ENCODE measurements at regions not wholly inside any gene's neighbourhood (a gene's known extent, or its start where the extent isn't known, plus 50 kb on each side); places are given as distances from the start of the nearest gene placed in this dataset.
"Not testable (repeated sequence)": the region's sequence is repeated elsewhere in the genome, so short reads cannot be mapped to it uniquely, and the experiment has no call there.

DNA sequence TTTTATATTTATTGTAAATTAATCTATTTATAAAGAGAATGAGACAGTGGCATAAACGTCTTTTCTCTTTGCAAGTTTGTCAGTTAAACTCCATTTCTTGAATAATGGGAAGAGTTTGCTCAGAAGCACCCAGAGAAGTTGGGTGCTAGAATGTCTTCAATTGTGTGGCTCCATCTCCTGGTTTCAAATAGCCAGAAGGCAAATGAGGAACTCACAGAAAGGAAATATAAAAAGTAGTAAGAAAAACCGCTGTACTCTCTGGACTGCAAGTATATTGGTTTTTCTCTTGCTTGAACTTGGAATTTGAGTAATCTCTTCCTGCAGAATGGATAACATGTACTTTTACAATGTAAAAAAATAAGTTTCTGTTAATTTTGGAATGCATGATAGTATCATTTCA lies 217.5 kb downstream of the DPY19L2 start:
- Histone ChIP-seq H3K27me3 (ENCODE audit: control insufficient read depth, insufficient read depth, low read length) (no peaks in the 10 kb centered on the region), H3K4me1 (ENCODE audit: control insufficient read depth, insufficient read depth, low read length) (no peaks in the 10 kb centered on the region), H3K36me3 (ENCODE audit: control insufficient read depth, insufficient read depth, low read length) (no peaks in the 10 kb centered on the region), H3K9me3 (ENCODE audit: control insufficient read depth, low read depth, low read length) (no peaks in the 10 kb centered on the region), H3K27ac (ENCODE audit: low read length) (no peak overlapping the region), H3K4me3 (ENCODE audit: low read length) (no peak overlapping the region)
- no peak for DNase-seq
- 100% methylated on average over 1 of the region's 2 CpGs for WGBS (ENCODE audit: insufficient coverage, low lambda C conversion rate)

DNA sequence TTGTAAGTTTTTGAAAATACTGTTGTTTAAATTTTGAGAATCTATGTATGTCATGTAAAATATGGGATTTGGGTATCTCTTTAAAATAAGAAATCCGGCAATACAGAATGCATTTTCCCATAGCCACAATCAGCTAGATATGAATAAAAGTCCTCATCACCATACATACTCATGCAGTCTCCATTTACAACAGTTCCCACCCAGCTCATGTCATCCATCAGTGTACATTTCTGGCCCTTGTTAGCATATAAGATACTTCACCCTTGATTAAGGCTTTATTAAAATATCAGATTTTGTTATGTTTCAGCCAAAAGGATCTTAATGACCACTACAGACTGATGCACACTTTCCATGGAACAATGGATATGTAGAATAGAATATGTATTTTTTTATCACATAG lies 218.0 kb downstream of the DPY19L2 start:
- Histone ChIP-seq H3K4me1 (ENCODE audit: control insufficient read depth, insufficient read depth, low read length) (no peaks in the 10 kb centered on the region), H3K27me3 (ENCODE audit: control insufficient read depth, insufficient read depth, low read length) (no peaks in the 10 kb centered on the region), H3K36me3 (ENCODE audit: control insufficient read depth, insufficient read depth, low read length) (no peaks in the 10 kb centered on the region), H3K9me3 (ENCODE audit: control insufficient read depth, low read depth, low read length) (no peaks in the 10 kb centered on the region), H3K27ac (ENCODE audit: low read length) (no peak overlapping the region), H3K4me3 (ENCODE audit: low read length) (no peak overlapping the region)
- 100% methylated on average over 1 of the region's 1 CpG for WGBS (ENCODE audit: insufficient coverage, low lambda C conversion rate)
- DNase-seq = no peak

DNA sequence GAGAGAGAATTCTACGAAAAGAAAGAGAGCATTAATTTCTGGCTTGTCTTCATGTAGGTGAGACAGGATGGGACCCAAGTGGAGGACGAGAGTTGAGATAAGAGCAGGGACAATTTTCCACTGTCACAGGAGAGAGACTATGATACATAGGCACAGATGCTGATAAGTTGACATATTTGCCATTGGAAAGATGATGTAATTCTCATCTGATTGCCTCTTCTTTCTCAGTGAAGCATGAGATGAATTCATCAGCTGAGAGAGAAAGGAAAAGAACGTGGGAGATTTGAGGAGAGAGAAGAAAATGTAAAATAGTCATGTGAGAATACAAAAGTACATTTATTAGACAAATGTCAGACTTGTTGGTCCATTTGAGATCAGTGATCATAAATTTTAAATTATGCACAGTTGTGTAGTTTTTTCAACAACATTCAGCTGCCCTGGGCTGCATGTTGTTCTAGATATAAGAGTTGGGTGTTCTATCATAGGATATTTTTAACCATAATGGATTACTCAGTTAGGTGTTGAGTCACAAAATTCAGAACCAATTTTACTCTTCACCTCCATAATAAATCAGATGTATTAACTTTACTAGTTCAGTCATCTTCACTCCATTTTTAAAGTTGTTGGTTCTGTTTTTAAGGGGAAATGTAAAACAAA lies 222.9 kb downstream of the DPY19L2 start:
- 91% methylated on average over 2 of the region's 3 CpGs for WGBS (ENCODE audit: insufficient coverage, low lambda C conversion rate)
- Histone ChIP-seq H3K36me3 (ENCODE audit: control insufficient read depth, insufficient read depth, low read length) (no peaks in the 10 kb centered on the region), H3K4me3 (ENCODE audit: low read length) (no peak overlapping the region), H3K9me3 (ENCODE audit: control insufficient read depth, low read depth, low read length) (no peaks in the 10 kb centered on the region), H3K27me3 (ENCODE audit: control insufficient read depth, insufficient read depth, low read length) (no peaks in the 10 kb centered on the region), H3K4me1 (ENCODE audit: control insufficient read depth, insufficient read depth, low read length) (no peaks in the 10 kb centered on the region), H3K27ac (ENCODE audit: low read length) (no peak overlapping the region)
- no peak for DNase-seq

DNA sequence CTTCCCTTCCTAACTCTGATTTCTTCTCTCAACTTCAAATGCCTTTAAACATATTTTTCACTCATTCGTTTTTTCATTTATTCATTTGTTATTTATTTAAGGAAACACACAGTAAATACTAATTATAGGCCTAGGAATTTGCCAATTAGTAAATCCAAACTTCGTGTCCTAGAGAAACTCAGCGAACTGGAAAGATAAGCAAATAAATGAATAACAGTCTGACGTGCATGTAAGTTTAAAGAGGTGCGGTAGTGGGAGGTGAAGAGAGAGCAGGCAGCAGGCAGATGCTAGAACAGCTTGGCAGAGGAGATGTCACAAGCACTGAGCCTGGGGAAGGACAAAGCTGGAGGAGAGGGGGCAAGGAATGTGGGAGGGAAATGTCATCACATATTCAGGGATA lies 228.2 kb downstream of the DPY19L2 start:
- H3K36me3 ChIP-seq (ENCODE audit: control insufficient read depth, insufficient read depth, low read length) = no peaks in the 10 kb centered on the region
- peak in 1 of 2 donors; percentile 6 for DNase-seq
- 9% methylated on average over 5 of the region's 5 CpGs for WGBS (ENCODE audit: insufficient coverage, low lambda C conversion rate)
- no peaks in the 10 kb centered on the region for H3K4me1 ChIP-seq (ENCODE audit: control insufficient read depth, insufficient read depth, low read length)
- no peaks in the 10 kb centered on the region for H3K27me3 ChIP-seq (ENCODE audit: control insufficient read depth, insufficient read depth, low read length)
- H3K27ac ChIP-seq (ENCODE audit: low read length) = no peak overlapping the region
- no peaks in the 10 kb centered on the region for H3K9me3 ChIP-seq (ENCODE audit: control insufficient read depth, low read depth, low read length)
- no peak overlapping the region for H3K4me3 ChIP-seq (ENCODE audit: low read length)

DNA sequence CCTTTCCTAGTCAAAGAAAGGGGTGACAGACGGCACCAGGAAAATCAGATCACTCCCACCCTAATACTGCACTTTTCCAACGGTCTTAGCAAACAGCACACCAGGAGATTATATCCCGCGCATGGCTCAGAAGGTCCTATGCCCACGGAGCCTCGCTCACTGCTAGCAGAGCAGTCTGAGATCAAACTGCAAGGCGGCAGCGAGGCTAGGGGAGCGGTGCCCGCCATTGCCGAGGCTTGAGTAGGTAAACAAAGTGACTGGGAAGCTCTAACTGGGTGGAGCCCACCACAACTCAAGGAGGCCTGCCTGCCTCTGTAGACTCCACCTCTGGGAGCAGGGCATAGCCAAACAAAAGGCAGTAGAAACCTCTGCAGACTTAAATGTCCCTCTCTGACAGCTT lies 233.9 kb downstream of the DPY19L2 start:
- H3K27ac ChIP-seq (ENCODE audit: low read length); DNase-seq; H3K4me1 ChIP-seq (ENCODE audit: control insufficient read depth, insufficient read depth, low read length); H3K4me3 ChIP-seq (ENCODE audit: low read length); H3K9me3 ChIP-seq (ENCODE audit: control insufficient read depth, low read depth, low read length); H3K27me3 ChIP-seq (ENCODE audit: control insufficient read depth, insufficient read depth, low read length); H3K36me3 ChIP-seq (ENCODE audit: control insufficient read depth, insufficient read depth, low read length): not testable (repeated sequence)
- WGBS (ENCODE audit: insufficient coverage, low lambda C conversion rate) = no CpG with 5 or more reads among the region's 11 CpGs

DNA sequence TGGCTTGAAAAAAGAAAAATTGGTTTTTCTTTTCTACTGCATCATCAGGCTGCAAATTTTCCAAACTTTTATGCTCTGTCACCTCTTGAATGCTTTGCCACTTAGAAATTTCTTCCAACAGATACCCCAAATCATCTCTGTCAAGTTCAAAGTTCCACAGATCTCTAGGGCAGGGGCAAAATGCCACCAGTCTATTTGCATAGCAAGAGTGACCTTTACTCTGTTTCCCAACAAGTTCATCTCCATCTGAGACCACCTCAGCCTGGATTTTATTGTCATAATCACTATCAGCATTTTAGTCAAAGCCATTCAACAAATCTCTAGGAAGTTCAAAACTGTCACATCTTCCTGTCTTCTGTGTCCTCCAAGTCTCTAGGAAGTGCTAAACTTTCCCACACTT lies 240.3 kb downstream of the DPY19L2 start:
- not testable (repeated sequence) for H3K4me1 ChIP-seq (ENCODE audit: control insufficient read depth, insufficient read depth, low read length); H3K9me3 ChIP-seq (ENCODE audit: control insufficient read depth, low read depth, low read length); H3K27me3 ChIP-seq (ENCODE audit: control insufficient read depth, insufficient read depth, low read length); H3K4me3 ChIP-seq (ENCODE audit: low read length); H3K36me3 ChIP-seq (ENCODE audit: control insufficient read depth, insufficient read depth, low read length); DNase-seq; H3K27ac ChIP-seq (ENCODE audit: low read length)

DNA sequence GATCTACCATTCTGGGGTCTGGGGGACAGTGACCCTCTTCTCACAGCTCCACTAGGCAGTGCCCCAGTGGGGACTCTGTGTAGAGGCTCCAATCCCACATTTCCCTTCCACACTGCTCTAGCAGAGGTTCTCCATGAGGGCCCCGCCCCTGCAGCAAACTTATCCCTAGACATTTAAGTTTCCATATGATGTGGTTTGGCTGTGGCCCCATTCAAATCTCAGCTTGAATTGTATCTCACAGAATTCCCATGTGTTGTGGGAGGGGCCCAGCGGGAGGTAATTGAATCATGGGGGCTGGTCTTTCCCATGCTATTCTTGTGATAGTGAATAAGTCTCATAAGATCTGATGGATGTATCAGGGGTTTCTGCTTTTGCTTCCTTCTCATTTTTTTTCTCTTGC lies 241.3 kb downstream of the DPY19L2 start:
- not testable (repeated sequence) for H3K27ac ChIP-seq (ENCODE audit: low read length); DNase-seq; H3K36me3 ChIP-seq (ENCODE audit: control insufficient read depth, insufficient read depth, low read length); H3K27me3 ChIP-seq (ENCODE audit: control insufficient read depth, insufficient read depth, low read length); H3K4me3 ChIP-seq (ENCODE audit: low read length); H3K4me1 ChIP-seq (ENCODE audit: control insufficient read depth, insufficient read depth, low read length); H3K9me3 ChIP-seq (ENCODE audit: control insufficient read depth, low read depth, low read length)
- no CpG with 5 or more reads among the region's 2 CpGs for WGBS (ENCODE audit: insufficient coverage, low lambda C conversion rate)

DNA sequence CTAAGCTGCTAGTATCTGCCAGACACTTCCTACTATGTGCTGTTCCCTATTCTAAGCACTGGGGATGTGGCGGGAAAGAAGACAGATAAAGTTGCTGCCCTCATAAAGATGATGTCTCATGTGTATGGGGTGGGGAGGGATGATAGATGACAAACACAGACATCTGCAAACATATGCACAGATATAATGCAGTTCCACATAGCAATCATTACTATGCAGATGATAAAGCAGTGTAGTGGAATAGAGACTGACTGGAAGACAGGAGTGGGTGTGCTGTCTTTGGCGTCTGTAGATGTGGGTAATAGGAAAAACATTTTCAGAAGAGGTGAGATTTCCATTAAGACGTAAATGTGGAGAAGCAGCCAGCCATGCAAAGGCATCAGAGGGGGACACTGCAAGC lies 243.6 kb downstream of the DPY19L2 start:
- H3K27me3 ChIP-seq (ENCODE audit: control insufficient read depth, insufficient read depth, low read length) = no peaks in the 10 kb centered on the region
- H3K4me1 ChIP-seq (ENCODE audit: control insufficient read depth, insufficient read depth, low read length) = no peaks in the 10 kb centered on the region
- no CpG with 5 or more reads among the region's 3 CpGs for WGBS (ENCODE audit: insufficient coverage, low lambda C conversion rate)
- DNase-seq = no peak
- no peak overlapping the region for H3K27ac ChIP-seq (ENCODE audit: low read length)
- no peaks in the 10 kb centered on the region for H3K36me3 ChIP-seq (ENCODE audit: control insufficient read depth, insufficient read depth, low read length)
- no peaks in the 10 kb centered on the region for H3K9me3 ChIP-seq (ENCODE audit: control insufficient read depth, low read depth, low read length)
- no peak overlapping the region for H3K4me3 ChIP-seq (ENCODE audit: low read length)

DNA sequence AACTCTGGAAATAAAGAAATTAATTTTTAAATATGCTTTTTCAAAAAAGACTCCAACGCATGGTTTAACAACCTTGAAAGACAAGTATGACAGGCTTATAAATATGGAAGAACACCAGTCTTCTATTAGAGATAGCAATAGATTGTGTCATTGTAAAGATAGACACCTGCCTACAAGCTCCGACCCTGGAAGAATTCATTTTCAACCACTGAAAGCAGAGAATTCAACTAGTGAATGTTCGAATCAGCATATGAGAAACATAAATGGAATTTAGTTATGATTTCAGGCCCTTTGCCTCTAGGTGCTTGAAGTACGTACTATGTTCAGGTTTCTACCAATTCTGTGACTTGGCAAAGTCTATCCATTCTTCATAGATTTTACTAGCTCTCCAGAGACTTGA lies 244.5 kb downstream of the DPY19L2 start:
- 100% methylated on average over 1 of the region's 4 CpGs for WGBS (ENCODE audit: insufficient coverage, low lambda C conversion rate)
- Histone ChIP-seq H3K4me3 (ENCODE audit: low read length) (no peak overlapping the region), H3K36me3 (ENCODE audit: control insufficient read depth, insufficient read depth, low read length) (no peaks in the 10 kb centered on the region), H3K4me1 (ENCODE audit: control insufficient read depth, insufficient read depth, low read length) (no peaks in the 10 kb centered on the region), H3K27me3 (ENCODE audit: control insufficient read depth, insufficient read depth, low read length) (no peaks in the 10 kb centered on the region), H3K27ac (ENCODE audit: low read length) (no peak overlapping the region), H3K9me3 (ENCODE audit: control insufficient read depth, low read depth, low read length) (no peaks in the 10 kb centered on the region)
- DNase-seq = no peak

DNA sequence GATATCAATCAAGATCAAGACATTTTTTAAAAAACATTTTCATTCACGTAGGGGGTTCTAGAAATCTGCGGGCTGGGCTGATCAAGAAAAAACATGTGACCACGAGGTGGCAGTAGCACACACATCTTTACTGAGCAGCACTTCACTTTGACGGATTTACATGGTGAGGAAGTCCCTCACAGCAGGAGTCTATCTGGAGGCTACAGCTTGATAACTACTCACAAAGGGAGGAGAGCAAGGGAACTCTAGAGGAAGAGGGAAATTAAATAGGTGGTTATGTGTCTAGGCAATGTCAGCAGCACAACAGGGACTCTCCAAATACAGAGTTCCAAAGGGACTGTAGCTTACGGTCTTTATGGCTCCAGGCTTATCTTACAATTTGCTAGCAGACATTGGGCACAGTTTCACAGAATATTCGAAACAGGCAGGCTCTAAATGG lies 248.1 kb downstream of the DPY19L2 start:
- Histone ChIP-seq H3K4me1 (ENCODE audit: control insufficient read depth, insufficient read depth, low read length) (no peaks in the 10 kb centered on the region), H3K36me3 (ENCODE audit: control insufficient read depth, insufficient read depth, low read length) (no peaks in the 10 kb centered on the region), H3K27ac (ENCODE audit: low read length) (no peak overlapping the region), H3K9me3 (ENCODE audit: control insufficient read depth, low read depth, low read length) (peaks cover 6% of the 10 kb centered on the region), H3K4me3 (ENCODE audit: low read length) (no peak overlapping the region), H3K27me3 (ENCODE audit: control insufficient read depth, insufficient read depth, low read length) (no peaks in the 10 kb centered on the region)
- DNase-seq = peak; percentile 19 to 20
- WGBS (ENCODE audit: insufficient coverage, low lambda C conversion rate) = no CpG with 5 or more reads among the region's 6 CpGs

DNA sequence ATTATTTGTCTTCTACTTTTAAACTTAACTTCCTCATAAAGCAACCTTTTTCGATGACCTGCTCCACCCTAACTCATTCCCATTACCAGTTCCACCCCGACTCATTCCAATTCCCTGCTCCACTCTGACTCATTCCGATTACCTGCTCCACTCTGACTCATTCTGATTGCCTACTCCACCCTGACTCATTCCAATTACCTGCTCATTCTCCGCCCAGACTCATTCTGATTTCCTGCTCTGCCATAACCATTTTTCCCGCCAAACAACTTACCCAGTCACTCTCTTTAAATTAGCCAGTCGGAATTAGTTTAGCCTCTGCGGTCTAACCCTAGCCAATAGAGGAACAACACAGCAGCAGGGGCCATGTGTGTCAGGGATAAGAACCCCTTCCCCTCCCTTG lies 249.1 kb downstream of the DPY19L2 start:
- H3K36me3 ChIP-seq (ENCODE audit: control insufficient read depth, insufficient read depth, low read length) = no peaks in the 10 kb centered on the region
- 93% methylated on average over 2 of the region's 7 CpGs for WGBS (ENCODE audit: insufficient coverage, low lambda C conversion rate)
- peaks cover 9% of the 10 kb centered on the region for H3K9me3 ChIP-seq (ENCODE audit: control insufficient read depth, low read depth, low read length)
- H3K4me1 ChIP-seq (ENCODE audit: control insufficient read depth, insufficient read depth, low read length) = no peaks in the 10 kb centered on the region
- H3K4me3 ChIP-seq (ENCODE audit: low read length) = no peak overlapping the region
- no peak overlapping the region for H3K27ac ChIP-seq (ENCODE audit: low read length)
- no peaks in the 10 kb centered on the region for H3K27me3 ChIP-seq (ENCODE audit: control insufficient read depth, insufficient read depth, low read length)
- DNase-seq = peak in 1 of 2 donors; percentile 9
